Brain microvascular endothelial cell (primary cell): ENCODE measurements at regions not wholly inside any gene's neighbourhood (a gene's known extent, or its start where the extent isn't known, plus 50 kb on each side); places are given as distances from the start of the nearest gene placed in this dataset.

Experiments used
- DNase-seq: peaks from one replicate; pipeline ENCODE4 v3.0.0-alpha.2; 2020
- H3K27ac ChIP-seq: fragments of 250-450 bp; sonication (Bioruptor Pico); 2 replicates; pipeline ENCODE4 v1.5.1; 2020; ENCODE audit warnings: mild to moderate bottlenecking, moderate library complexity
- H3K27me3 ChIP-seq: fragments of 250-450 bp; sonication (Bioruptor Pico); replicated peaks from 2 replicates; pipeline ENCODE4 v1.5.1; 2020; ENCODE audit warnings: mild to moderate bottlenecking
- H3K36me3 ChIP-seq: fragments of 250-450 bp; sonication (Bioruptor Pico); replicated peaks from 2 replicates; pipeline ENCODE4 v1.5.1; 2020; ENCODE audit warnings: mild to moderate bottlenecking
- H3K4me3 ChIP-seq: 2 replicates; pipeline ENCODE4 v1.5.1; 2011; ENCODE audit warnings: low read depth, mild to moderate bottlenecking, control low read depth, low read length, moderate library complexity
- in situ Hi-C: cut with HindIII; loops from 2 replicates; pipeline ENCODE4 v1.10.0; 2017; ENCODE audit warnings: low sequenced_read_pairs, low pct_ligation_motif_present
- TF ChIP-seq, protein P1 (sequence below): IDR thresholded peaks from 2 replicates; pipeline ENCODE4 v1.5.1; 2011; ENCODE audit warnings: low read depth, mild to moderate bottlenecking, moderate library complexity, low read length, control low read depth, inconsistent platforms; ENCODE audit errors: missing control alignments

DNA sequence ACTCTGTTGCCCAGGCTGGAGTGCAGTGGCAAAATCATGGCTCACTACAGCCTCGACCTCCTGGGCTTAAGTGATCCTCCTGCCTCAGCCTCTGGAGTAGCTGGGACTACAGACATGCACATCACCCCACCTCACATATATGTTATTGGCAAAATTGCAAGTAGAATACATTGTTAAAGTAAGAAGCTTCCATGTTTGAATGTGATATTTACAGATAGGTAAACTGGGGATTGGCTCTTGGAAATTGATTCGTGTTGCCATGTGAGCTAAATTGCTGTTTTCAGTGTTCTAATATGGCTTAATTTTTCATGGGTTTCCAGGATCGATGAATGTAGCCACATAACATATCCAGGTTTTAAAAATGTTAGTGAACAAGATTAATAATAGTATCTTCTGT, 149.0 kb upstream of the ZNF217 start:
- H3K36me3 ChIP-seq, result no peaks in the 10 kb centered on the region
- DNase-seq, result no peak
- TF ChIP-seq, protein P1, sequence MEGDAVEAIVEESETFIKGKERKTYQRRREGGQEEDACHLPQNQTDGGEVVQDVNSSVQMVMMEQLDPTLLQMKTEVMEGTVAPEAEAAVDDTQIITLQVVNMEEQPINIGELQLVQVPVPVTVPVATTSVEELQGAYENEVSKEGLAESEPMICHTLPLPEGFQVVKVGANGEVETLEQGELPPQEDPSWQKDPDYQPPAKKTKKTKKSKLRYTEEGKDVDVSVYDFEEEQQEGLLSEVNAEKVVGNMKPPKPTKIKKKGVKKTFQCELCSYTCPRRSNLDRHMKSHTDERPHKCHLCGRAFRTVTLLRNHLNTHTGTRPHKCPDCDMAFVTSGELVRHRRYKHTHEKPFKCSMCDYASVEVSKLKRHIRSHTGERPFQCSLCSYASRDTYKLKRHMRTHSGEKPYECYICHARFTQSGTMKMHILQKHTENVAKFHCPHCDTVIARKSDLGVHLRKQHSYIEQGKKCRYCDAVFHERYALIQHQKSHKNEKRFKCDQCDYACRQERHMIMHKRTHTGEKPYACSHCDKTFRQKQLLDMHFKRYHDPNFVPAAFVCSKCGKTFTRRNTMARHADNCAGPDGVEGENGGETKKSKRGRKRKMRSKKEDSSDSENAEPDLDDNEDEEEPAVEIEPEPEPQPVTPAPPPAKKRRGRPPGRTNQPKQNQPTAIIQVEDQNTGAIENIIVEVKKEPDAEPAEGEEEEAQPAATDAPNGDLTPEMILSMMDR, result no peak
- H3K4me3 ChIP-seq, result no peak overlapping the region
- in situ Hi-C loops, result no loop called here
- H3K27me3 ChIP-seq, result no peaks in the 10 kb centered on the region
- H3K27ac ChIP-seq, result no peak overlapping the region

DNA sequence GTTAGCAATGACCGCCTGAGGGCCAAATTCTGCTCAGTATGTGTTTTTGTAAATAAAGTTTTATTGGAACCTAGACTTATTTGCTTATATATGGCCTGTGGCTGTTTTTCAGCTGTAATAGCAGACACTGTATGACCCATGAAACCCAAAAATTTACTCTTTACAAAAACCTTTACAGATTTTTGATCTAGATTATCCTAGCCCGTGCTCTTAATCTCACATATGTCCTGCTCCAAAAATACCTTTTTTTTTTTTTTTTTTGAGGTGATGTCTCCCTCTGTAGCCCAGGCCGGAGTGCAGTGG, 148.0 kb upstream of the ZNF217 start:
- in situ Hi-C loops, result no loop called here
- no peak overlapping the region for H3K4me3 ChIP-seq
- no peaks in the 10 kb centered on the region for H3K27me3 ChIP-seq
- DNase-seq, result no peak
- TF ChIP-seq, protein P1, result no peak
- no peaks in the 10 kb centered on the region for H3K36me3 ChIP-seq
- H3K27ac ChIP-seq, result no peak overlapping the region

DNA sequence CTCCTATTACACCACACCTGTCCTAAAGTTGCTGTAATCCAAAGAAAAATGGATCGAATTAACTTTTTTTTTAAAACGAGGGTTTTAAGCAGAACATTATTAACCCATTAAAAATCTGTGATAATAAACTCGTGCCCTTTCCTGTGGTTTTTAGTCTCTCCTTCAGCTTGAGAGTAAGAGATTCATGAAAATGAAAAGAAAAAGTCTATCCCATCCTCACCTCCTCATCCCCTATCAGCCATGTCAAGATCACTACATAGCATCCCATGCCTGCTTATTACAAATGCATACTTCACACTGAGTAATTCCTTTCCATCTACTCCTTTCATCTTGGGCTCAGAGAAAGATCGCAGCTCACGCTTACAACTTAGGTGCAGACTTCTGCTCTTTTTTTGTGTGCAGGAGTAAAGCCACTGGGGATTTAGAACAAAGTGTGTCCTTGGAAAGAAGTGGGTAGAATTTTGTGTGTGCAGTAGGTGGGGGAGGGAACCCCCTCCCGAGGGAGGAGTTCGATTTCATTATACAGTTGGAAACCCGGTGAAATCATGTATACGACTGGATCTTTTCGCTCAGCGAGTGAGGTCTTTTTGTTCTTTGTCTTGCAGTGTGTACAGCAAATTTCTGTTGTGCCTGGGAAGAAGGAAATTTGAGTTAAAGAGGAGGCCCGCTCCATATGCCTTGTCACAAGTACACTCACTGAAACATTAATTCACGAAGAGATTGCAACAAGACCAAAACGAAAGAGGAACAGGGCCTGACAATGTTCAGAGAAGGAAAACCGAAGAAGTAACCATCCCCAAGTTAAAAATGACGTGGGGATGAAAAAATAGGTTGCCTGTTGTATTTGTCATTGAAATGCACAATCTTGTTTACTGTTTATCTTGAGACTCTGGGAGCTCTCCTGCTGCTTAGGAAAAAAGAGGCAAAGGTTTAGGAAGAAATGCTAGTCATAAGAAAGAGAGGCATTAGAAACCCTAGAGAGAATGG, 146.5 kb upstream of the ZNF217 start:
- H3K36me3 ChIP-seq, result no peaks in the 10 kb centered on the region
- H3K4me3 ChIP-seq, result peak overlapping the region; percentile 10
- in situ Hi-C loops, result no loop called here
- no peak overlapping the region for H3K27ac ChIP-seq
- TF ChIP-seq, protein P1, result no peak
- DNase-seq, result no peak
- no peaks in the 10 kb centered on the region for H3K27me3 ChIP-seq

DNA sequence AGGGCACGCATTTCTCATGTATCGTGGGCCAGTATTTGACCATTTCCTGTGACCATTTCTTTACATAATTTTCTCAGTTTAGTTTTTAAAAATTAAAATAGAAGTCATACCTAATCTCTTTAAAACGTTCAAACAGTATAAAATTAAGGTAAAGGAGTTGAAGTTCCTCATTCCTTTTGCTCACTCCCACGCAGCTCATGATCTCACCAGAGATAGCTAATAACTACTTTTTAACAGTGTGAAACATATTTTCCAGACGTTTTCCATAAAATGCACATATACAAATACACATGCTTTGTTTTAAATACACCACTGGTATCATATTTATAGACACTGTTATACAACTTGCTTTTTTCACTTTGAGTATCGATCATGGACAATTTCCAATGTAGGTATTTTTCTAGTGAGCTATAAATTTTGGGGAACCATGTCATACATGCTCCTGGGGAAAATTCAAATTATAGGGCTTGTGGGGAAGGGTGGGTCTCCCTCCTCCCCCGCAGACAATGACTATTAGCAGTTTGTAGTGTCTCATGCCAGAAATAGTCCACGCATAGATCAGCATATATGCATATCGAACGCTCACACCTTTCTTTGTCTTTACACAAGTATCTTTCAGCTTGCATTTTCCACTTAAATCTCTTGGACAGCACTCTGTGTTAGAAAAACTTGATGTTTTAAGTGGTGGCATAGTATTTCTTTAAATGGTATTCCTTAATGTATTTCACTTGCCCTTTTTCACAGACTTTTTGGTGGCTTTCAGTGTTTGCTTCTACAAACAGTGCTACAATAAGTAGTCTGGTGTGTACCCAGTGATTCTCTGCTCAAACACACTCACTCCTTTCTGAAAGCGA, 145.5 kb upstream of the ZNF217 start:
- Histone ChIP-seq H3K4me3 (peak overlapping the region; percentile 12), H3K27ac (peak overlapping the region; percentile 56), H3K36me3 (no peaks in the 10 kb centered on the region), H3K27me3 (no peaks in the 10 kb centered on the region)
- in situ Hi-C loops, result no loop called here
- DNase-seq, result no peak
- TF ChIP-seq, protein P1, result no peak

DNA sequence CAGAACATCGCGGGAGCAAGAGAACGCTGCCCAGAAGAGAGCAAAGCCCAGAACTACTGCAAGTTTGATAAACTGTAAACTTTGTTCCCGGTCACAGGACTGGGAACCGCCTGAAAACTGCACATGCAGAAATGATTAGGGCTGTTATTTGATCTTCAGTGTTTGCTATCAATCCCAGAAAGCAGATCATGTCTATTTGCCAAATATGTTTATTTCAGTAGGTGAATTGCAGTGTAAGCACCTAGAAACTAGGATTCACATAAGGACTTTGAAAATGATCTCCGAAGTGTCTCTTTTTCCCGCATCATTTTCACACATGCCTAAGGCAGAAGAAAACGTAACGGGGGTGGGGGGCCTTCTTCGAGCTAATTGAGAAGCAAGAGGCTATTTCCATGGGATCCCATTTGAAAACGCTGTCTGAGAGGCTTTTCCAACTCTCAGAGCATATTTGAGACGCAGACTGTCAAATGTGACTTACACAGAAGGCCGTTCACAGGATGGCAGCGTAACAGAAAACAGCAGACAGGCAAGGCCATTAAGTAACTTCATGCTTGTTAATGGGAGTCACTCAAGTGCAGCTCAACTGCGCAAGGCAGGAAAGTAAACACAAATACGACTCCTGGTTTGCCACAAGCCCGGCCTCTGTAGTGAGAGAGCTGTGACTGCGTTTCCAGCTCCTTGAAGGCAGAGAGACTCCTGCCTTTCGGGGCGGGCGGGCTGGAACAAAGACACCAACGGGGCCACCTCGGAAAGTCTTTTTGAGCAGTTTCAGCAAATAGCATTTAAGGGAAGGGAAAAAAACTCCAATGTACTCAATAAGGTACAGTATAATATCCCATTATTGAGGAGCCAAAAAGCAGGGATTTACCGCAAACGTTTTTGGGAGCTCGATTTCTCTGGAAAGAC, 144.7 kb upstream of the ZNF217 start:
- Histone ChIP-seq H3K27ac (peak overlapping the region; percentile 56), H3K4me3 (peak overlapping the region; percentile 12), H3K36me3 (no peaks in the 10 kb centered on the region), H3K27me3 (no peaks in the 10 kb centered on the region)
- in situ Hi-C loops, result no loop called here
- TF ChIP-seq, protein P1, result no peak
- DNase-seq, result peak; percentile 57
